ENCODE measurements at regions not wholly inside any gene's neighbourhood (a gene's known extent, or its start where the extent isn't known, plus 50 kb on each side); places are given as distances from the start of the nearest gene placed in this dataset.

DNA sequence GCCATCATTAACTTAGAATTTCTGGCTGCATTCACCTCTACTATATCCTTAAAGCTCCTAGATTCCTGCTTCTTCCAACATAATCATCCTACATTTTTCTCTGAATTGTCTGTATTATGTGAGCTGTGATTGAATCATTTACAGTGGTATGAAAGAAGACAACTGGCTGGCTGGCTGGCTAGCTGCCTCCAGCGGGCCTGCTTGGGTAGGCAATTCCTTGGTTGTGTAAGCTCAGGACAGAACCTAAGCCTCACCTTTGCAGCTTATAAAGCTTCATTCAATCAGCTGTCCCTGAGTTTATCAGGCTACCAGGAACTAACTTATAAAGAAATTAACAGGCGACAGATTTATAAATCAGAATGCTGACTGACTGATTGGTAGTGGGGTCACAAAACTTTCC is 162.7 kb upstream of the NR3C1 start:
- H3K4me1 ChIP-seq (replicated peaks in 1 of 2; ENCODE audit: control insufficient read depth in 2 of 2, insufficient read depth in 2 of 2, low read length in 2 of 2), result no peaks in the 10 kb centered on the region; a peak in 1 of 5 replicates
- ATAC-seq (no peak), FAIRE-seq (no peak), DNase-seq (ENCODE audit: extremely low read depth in 1 of 4, low spot score in 3 of 4) (no peak)
- H3K4me2 ChIP-seq (ENCODE audit: insufficient read depth, low read length), result no peak overlapping the region
- 6% methylated on average over 2 of the region's 2 CpGs for WGBS (ENCODE audit: insufficient coverage, low coverage, missing lambda C conversion rate)
- no peak for TF ChIP-seq ZNF408 (CRISPR knock-in tag; IDR thresholded peaks at IDR 0.05; ENCODE audit: low read depth)
- no peak for TF ChIP-seq POU5F1 (IDR thresholded peaks at IDR 0.05; ENCODE audit: borderline replicate concordance, low read depth, low read length, partially characterized antibody)
- TF ChIP-seq TEAD4 (IDR thresholded peaks at IDR 0.05; ENCODE audit: low read length), result no peak
- TF ChIP-seq TEAD4 (CRISPR knock-in tag; IDR thresholded peaks at IDR 0.05; ENCODE audit: borderline replicate concordance), result no peak
- no peak for TF ChIP-seq ZNF354B (CRISPR knock-in tag; IDR thresholded peaks at IDR 0.05)
- TF ChIP-seq ZNF41 (CRISPR knock-in tag; conservative IDR thresholded peaks at IDR 0.05), result no peak
- TF ChIP-seq MTF1 (CRISPR knock-in tag; IDR thresholded peaks at IDR 0.05; ENCODE audit: borderline replicate concordance), result no peak
- no peak for TF ChIP-seq CHD2 (IDR thresholded peaks at IDR 0.05; ENCODE audit: low read depth, low read length)
- TF ChIP-seq CREB1 (IDR thresholded peaks at IDR 0.05), result no peak
- TF ChIP-seq CREB1 (CRISPR knock-in tag; IDR thresholded peaks at IDR 0.05), result no peak
- no peak for TF ChIP-seq ZNF212 (CRISPR knock-in tag; IDR thresholded peaks at IDR 0.05)
- TF ChIP-seq, protein P1, sequence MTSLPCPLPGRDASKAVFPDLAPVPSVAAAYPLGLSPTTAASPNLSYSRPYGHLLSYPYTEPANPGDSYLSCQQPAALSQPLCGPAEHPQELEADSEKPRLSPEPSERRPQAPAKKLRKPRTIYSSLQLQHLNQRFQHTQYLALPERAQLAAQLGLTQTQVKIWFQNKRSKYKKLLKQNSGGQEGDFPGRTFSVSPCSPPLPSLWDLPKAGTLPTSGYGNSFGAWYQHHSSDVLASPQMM (CRISPR knock-in tag; IDR thresholded peaks at IDR 0.05), result no peak
- no peak for TF ChIP-seq SP1 (CRISPR knock-in tag; IDR thresholded peaks at IDR 0.05)
- no peak for TF ChIP-seq CBX5 (IDR thresholded peaks at IDR 0.05; ENCODE audit: borderline replicate concordance, low read depth)
- TF ChIP-seq, protein P2, sequence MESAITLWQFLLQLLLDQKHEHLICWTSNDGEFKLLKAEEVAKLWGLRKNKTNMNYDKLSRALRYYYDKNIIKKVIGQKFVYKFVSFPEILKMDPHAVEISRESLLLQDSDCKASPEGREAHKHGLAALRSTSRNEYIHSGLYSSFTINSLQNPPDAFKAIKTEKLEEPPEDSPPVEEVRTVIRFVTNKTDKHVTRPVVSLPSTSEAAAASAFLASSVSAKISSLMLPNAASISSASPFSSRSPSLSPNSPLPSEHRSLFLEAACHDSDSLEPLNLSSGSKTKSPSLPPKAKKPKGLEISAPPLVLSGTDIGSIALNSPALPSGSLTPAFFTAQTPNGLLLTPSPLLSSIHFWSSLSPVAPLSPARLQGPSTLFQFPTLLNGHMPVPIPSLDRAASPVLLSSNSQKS (CRISPR knock-in tag; IDR thresholded peaks at IDR 0.05), result no peak
- TF ChIP-seq BDP1 (IDR thresholded peaks at IDR 0.05; ENCODE audit: insufficient read depth, insufficient read length), result no peak
- no peak for TF ChIP-seq ZNF239 (CRISPR knock-in tag; IDR thresholded peaks at IDR 0.05)
- TF ChIP-seq MIER1 (IDR thresholded peaks at IDR 0.05; ENCODE audit: low read depth), result no peak
- no peak for TF ChIP-seq ZNF232 (CRISPR knock-in tag; IDR thresholded peaks at IDR 0.05)
- TF ChIP-seq SRSF1 (IDR thresholded peaks at IDR 0.05; ENCODE audit: low read depth, low read length), result no peak
- TF ChIP-seq MYBL2 (IDR thresholded peaks at IDR 0.05; ENCODE audit: low read depth), result no peak
- no peak for TF ChIP-seq MYBL2 (CRISPR knock-in tag; IDR thresholded peaks at IDR 0.05; ENCODE audit: borderline replicate concordance)
- TF ChIP-seq RNF2 (IDR thresholded peaks at IDR 0.05), result no peak
- H3K36me3 ChIP-seq (ENCODE audit: control insufficient read depth, insufficient read depth, low read length), result no peaks in the 10 kb centered on the region
- ChIA-PET POLR2A (no interaction called here), CTCF (ENCODE audit: low intra/inter-chr PET ratio) (no interaction called here)
- intact Hi-C loops (cut with micrococcal nuclease), result no loop called here
- no peaks in the 10 kb centered on the region for H4K20me1 ChIP-seq (replicated peaks; ENCODE audit: control insufficient read depth, insufficient read depth, low read length)
- H2AFZ ChIP-seq (ENCODE audit: low read depth, low read length), result no peak overlapping the region
- no peaks in the 10 kb centered on the region for H3K9me3 ChIP-seq (replicated peaks; ENCODE audit: control insufficient read depth, insufficient read depth, low read depth, low read length)
- no peaks in the 10 kb centered on the region for H3K79me2 ChIP-seq (ENCODE audit: control insufficient read depth, insufficient read depth, low read length)
- H3K9ac ChIP-seq (ENCODE audit: insufficient read depth in 1 of 2, low read depth in 2 of 2, low read length in 2 of 2), result no peak overlapping the region
- in situ Hi-C loops (cut with MboI), result no loop called here
- no TSS peak for BruUV-seq (replicated peaks)
- H3K27ac ChIP-seq (ENCODE audit: extremely low read depth, low read depth, low read length), result no peak overlapping the region
- no peaks in the 10 kb centered on the region; a peak in 2 of 5 replicates for H3K27me3 ChIP-seq (ENCODE audit: control insufficient read depth in 2 of 2, insufficient read depth in 2 of 2, low read length in 2 of 2)
- no peaks in the 10 kb centered on the region for H3K9me1 ChIP-seq (ENCODE audit: control insufficient read depth, insufficient read depth, low read length)
- no peak overlapping the region for H3K4me3 ChIP-seq

Data from K562 (cell line).